Right lobe of liver (tissue), 6 donors: ENCODE measurements at regions not wholly inside any gene's neighbourhood (a gene's known extent, or its start where the extent isn't known, plus 50 kb on each side); places are given as distances from the start of the nearest gene placed in this dataset.
A peak's percentile ranks its signal among the peaks of the same experiment; 100 is the strongest.

ENCODE experiments used
- ATAC-seq, 4 donors: fragments of 200-7000 bp; cut with Tn5 transposase; one replicate each; pipeline ENCODE4 v1.9.1; 2020; ENCODE audit warnings: mild to moderate bottlenecking in 4 of 4, moderate library complexity in 4 of 4
- DNase-seq, 3 donors: peaks; one replicate each; pipeline ENCODE4 v3.0.0-alpha.2; 2020
- H3K27ac ChIP-seq, 3 donors: fragments of 200-600 bp; one replicate each; pipeline ENCODE4 v1.8.0; 2022
- H3K27me3 ChIP-seq, 2 donors: fragments of 200-600 bp; one replicate each; pipeline ENCODE4 v1.8.0; 2022
- H3K36me3 ChIP-seq, 4 donors: fragments of 200-600 bp; sonication (generic) in 1 of 4; one replicate each; pipeline versions ENCODE4 v1.5.1 to v1.8.0; 2017 to 2022; ENCODE audit warnings: control low read depth in 1 of 4
- H3K4me1 ChIP-seq, 4 donors: fragments of 200-600 bp; sonication (generic) in 1 of 4; one replicate each; pipeline versions ENCODE4 v1.5.1 to v1.8.0; 2017 to 2022; ENCODE audit warnings: control low read depth in 1 of 4
- H3K4me3 ChIP-seq, 3 donors: fragments of 200-600 bp; one replicate each; pipeline ENCODE4 v1.8.0; 2022
- H3K9me3 ChIP-seq, 4 donors: fragments of 200-600 bp; sonication (generic) in 1 of 4; one replicate each; pipeline versions ENCODE4 v1.5.1 to v1.8.0; 2017 to 2022; ENCODE audit warnings: control low read depth in 1 of 4
- CTCF ChIP-seq, 4 donors: fragments of 200-600 bp in 3 of 4; fragments of 450-650 bp in 1 of 4; IDR thresholded peaks; one replicate each; pipeline versions ENCODE4 v1.5.1 to v1.8.0; 2016 to 2022; ENCODE audit warnings: antibody characterized with exemption in 4 of 4, mild to moderate bottlenecking in 2 of 4
- POLR2A ChIP-seq: fragments of 450-650 bp; IDR thresholded peaks from one replicate; pipeline ENCODE4 v1.6.1; 2017; ENCODE audit warnings: antibody characterized with exemption, mild to moderate bottlenecking
- WGBS: methylation state at CpG from one replicate; pipeline ENCODE4 v1.1.6; 2018; ENCODE audit warnings: low coverage, low lambda C conversion rate; ENCODE audit not compliant: insufficient coverage; ENCODE audit errors: missing lambda C conversion rate; 5-methylcytosine and 5-hydroxymethylcytosine counted together
- intact Hi-C, 2 donors: fragments of 100-400 bp; cut with DNase I; formaldehyde crosslinking; loops; one replicate each; pipeline versions ENCODE4 v1.11.2 to v1.14.1; 2022
- donor health status: DM: no; HTN: yes; CAD: no.
- donor health status: DM: no; HTN: no; CAD: no.
- donor health status: DM: no; HTN: no; CAD: no.
- donor health status: DM: no; HTN: yes; CAD: no.
- donor health status: DM: no; HTN: yes; CAD: no.

GRCh38 chr15:39466750-39467105, 114.2 kb upstream of the THBS1 start:
- Histone ChIP-seq H3K4me1 (peaks cover 0 to 7% (median under 1%) of the 10 kb centered on the region in 4 donors), H3K36me3 (no peaks in the 10 kb centered on the region), H3K27ac (peak overlapping the region in 2 of 3 donors; percentile 13 to 42), H3K9me3 (no peaks in the 10 kb centered on the region), H3K4me3 (no peak overlapping the region), H3K27me3 (no peaks in the 10 kb centered on the region)
- no peak for DNase-seq
- WGBS, result 76% methylated on average over 4 of the region's 5 CpGs
- TF ChIP-seq CTCF (IDR thresholded peaks at IDR 0.05), result no peak
- TF ChIP-seq POLR2A, result no peak
- intact Hi-C loops, result no loop called here
- ATAC-seq, result no peak

- intact Hi-C loops, result no loop called here
- H3K27me3 ChIP-seq, result no peaks in the 10 kb centered on the region
- ATAC-seq (peak; percentile 46 to 70 (median 62)), DNase-seq (no peak)
- no peak for TF ChIP-seq CTCF (IDR thresholded peaks at IDR 0.05)
- no peak for TF ChIP-seq POLR2A
- WGBS, result 39% methylated on average over 4 of the region's 4 CpGs
- peaks cover 0 to 7% (median under 1%) of the 10 kb centered on the region in 4 donors for H3K4me1 ChIP-seq
- H3K27ac ChIP-seq, result peak overlapping the region in 1 of 3 donors; percentile 59
- no peaks in the 10 kb centered on the region for H3K36me3 ChIP-seq
- H3K4me3 ChIP-seq, result no peak overlapping the region
- no peaks in the 10 kb centered on the region for H3K9me3 ChIP-seq
These were observed 112.5 kb upstream of the THBS1 start for GRCh38 chr15:39468331-39468730.

- Histone ChIP-seq H3K4me3 (no peak overlapping the region), H3K27ac (peak overlapping the region in 1 of 3 donors; percentile 59), H3K9me3 (no peaks in the 10 kb centered on the region), H3K27me3 (no peaks in the 10 kb centered on the region), H3K4me1 (peaks cover 0 to 7% (median under 1%) of the 10 kb centered on the region in 4 donors), H3K36me3 (no peaks in the 10 kb centered on the region)
- no peak for DNase-seq
- 64% methylated on average over 3 of the region's 3 CpGs for WGBS
- intact Hi-C loops, result no loop called here
- no peak for ATAC-seq
- TF ChIP-seq POLR2A, result no peak
- TF ChIP-seq CTCF (IDR thresholded peaks at IDR 0.05), result no peak
These were observed 112.1 kb upstream of the THBS1 start for GRCh38 chr15:39468828-39469227.

GRCh38 chr15:39471785-39472574, 108.9 kb upstream of the THBS1 start:
- TF ChIP-seq POLR2A (no peak), CTCF (IDR thresholded peaks at IDR 0.05) (no peak)
- Histone ChIP-seq H3K9me3 (no peaks in the 10 kb centered on the region), H3K4me3 (no peak overlapping the region), H3K27me3 (no peaks in the 10 kb centered on the region), H3K4me1 (peaks cover 0 to 7% (median under 1%) of the 10 kb centered on the region in 4 donors), H3K36me3 (no peaks in the 10 kb centered on the region), H3K27ac (peak overlapping the region; percentile 32 to 45 (median 39))
- WGBS, result 82% methylated on average over 2 of the region's 2 CpGs
- no peak for ATAC-seq
- DNase-seq, result no peak
- intact Hi-C loops, result no loop called here
